GM21528 (cell line): ENCODE measurements at regions not wholly inside any gene's neighbourhood (a gene's known extent, or its start where the extent isn't known, plus 50 kb on each side); places are given as distances from the start of the nearest gene placed in this dataset.
"Not testable (repeated sequence)": the region's sequence is repeated elsewhere in the genome, so short reads cannot be mapped to it uniquely, and the experiment has no call there.

Experiments used
- ATAC-seq: cut with Tn5 transposase; IDR thresholded peaks from one replicate; pipeline ENCODE4 v1.9.1; 2021; ENCODE audit warnings: mild to moderate bottlenecking, moderate library complexity; ENCODE audit not compliant: unreplicated experiment, low FRiP score

DNA sequence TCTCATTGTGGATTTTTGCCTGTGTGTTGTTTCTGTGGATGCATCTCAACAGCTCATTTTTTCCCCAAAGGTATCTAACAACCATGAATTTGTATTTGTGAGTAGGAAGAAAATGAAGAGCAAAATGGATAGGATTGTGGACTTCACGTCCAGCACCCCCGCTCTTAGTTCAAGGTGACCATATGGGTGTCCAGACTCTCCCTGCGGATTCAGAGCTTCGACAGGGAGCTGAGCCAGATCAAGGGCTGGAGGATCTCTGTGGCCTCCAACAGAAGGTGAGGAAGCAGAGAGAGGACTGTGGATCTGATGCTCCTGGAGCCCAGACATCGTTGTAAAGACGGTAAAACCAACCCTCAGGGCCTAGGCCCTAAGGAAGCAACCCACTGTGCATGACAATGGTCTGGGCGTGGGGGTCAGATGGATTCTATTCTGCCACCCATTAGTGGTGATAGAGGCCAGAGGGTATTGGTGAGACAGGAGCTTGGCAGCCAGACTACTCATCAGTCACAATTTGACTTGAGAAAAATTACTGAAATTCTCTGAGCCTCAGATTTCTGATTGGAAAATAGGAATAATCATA is 659.7 kb upstream of the TMEM132C start:
- no peak for ATAC-seq

DNA sequence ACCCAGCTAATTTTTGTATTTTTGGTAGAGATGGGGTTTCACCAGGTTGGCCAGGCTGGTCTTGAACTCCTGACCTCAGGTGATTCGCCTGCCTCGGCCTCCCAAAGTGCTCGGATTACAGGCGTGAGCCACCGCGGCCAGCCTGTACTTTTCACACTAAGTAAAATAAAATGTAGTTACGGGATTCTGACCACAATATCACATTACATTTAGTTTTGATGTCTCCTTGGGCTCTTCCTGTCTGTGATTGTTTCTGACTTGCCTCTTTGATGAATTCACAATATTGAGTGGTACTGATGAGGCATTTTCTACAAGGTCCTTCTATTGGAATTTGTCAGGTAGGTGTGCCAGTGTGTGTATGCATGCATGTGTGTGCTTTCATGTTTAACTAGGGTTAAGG is 658.6 kb upstream of the TMEM132C start:
- ATAC-seq, result not testable (repeated sequence)

DNA sequence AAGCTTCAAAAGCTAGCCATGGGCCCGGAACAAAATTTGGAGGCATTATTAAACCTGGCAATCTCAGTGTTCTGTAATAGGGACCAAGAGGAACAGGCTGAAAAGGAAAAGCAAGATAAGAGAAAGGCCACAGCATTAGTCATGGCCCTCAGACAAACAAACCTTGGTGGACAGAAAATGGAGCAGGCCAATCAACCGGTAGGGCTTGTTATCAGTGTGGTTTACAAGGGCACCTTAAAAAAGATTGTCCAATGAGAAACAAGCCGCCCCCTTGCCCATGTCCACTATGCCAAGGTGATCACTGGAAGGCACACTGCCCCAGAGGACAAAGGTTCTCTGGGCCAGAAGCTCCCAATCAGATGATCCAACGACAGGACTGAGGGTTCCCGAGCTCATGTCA is 653.9 kb upstream of the TMEM132C start:
- no peak for ATAC-seq

DNA sequence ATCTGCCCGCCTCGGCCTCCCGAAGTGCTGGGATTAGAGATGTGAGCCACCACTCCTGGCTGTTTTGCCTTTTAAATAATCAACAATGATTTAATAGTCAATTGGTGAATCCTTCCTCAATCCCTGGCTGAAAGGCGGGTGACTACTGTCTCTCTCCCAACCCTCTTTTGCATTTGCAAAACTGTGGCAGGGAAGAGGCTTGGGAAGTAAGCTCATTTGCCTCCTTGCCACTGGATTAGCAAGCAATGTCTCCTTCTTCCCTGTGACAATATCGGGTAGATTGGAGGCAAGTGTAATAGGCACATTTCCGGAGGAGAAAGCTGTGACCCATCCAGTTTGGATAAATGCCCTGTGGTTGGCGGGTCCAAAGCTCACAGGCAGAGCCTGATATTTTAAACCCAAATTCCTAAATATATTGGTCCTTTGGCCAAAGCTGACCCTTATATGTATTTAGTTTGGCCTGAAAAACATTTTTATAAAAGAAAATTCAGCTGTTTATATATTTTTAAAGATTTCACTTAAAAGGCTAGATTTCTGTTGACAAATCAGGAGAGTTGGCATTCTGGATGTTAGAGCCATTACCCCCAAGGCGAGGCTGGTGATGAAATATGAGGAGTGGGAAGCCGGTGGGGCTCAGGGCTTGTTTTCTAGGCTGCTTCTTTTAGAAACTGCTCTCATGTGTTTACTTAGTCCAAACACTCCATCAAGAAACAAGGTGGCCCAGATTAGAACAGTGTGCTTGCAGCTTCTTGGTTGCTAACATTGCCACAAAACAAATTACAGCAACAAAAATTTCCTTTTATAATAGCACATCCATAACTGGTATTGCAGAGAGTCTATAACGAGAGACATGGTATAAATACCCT is 646.9 kb upstream of the TMEM132C start:
- no peak for ATAC-seq

DNA sequence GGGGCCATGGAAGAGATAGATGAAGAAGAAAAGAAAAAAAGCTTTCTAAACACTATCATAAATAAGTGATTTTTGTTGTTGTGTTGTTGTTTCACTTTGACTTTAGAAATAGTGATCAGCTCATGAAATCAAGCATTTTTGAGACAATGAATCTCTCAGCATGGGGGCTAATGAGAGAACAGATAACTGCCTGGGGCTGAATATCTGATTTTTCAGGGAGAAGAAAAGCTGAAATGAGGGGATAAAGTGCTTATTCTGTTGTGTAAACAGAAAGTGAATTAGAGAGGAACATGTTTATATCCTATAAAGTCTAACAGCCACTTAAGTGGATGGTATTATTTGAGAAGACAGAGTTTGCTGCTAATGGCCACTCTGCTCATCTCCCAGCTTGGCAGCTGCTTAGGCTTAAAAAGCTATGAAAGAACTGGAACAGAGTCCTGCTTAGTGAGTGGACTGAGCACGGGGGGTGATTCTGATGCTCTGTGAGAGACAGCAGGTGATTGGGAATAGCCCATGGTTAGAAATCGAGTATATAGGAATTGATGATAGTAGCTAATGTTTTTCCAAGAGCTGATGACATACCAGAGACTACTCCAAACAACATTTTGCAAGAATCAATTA is 646.1 kb upstream of the TMEM132C start:
- no peak for ATAC-seq

DNA sequence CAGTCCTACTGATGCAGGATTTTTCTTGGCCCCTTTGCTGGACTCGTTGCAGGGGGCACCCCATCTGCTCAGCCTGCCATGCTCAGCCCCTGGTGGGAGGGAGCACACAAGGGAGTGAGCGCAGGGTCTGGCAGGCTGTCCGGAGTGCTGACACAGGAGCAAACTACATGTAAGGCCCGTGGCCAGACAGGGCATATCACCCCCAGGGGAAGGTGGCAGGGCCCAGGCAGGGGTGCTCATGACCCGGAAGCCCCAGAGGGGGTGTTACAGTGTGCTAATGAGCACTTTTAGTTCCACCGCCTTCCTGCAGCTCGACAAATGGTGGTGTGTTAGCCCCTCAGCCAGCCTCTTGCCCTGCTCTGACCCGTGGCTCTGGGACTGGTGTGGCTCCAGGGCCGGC is 645.6 kb upstream of the TMEM132C start:
- ATAC-seq, result no peak

DNA sequence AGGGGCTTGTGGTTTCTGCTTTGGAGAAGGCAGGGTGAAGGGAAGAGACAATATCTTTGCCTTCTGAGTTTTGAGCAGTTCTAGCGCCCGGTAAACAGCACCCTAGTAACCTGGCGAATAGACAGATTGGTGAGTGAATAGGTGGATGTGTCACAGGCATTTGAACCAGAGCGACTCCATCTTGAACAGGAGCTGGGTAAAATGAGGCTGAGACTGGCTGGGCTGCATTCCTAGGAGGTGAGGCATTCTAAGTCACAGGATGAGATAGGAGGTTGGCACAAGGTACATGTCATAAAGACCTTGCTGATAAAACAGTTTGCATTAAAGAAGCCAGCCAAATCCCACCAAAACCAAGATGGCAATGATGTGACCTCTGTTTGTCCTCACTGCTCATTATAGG is 643.6 kb upstream of the TMEM132C start:
- ATAC-seq, result no peak

DNA sequence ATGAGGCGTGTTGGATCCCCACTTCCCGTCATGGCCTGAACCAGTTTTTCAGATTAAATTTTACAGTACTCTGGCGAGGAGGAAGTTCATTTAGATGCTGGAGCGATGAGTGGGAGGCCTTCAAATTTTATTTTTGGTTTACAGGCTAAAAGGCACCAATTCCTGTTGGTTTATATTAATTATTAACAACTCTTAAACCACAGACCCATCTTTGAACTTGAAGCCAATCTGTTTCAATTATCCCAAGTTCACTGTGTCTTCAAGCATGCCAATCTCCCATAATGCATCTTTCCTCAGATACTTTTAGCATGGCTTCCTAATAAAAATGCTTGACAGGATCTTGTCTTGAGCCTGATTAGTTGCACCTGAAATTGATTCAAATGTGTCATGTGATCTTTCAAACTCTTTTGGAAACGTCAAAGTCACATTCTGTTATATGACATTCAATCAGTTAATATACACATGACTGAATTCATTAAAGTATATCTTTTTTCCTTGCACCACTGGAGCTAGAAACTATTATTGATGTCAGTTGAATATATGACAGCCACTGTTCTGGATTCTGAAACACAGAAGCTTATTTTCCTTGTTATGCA is 641.7 kb upstream of the TMEM132C start:
- no peak for ATAC-seq

DNA sequence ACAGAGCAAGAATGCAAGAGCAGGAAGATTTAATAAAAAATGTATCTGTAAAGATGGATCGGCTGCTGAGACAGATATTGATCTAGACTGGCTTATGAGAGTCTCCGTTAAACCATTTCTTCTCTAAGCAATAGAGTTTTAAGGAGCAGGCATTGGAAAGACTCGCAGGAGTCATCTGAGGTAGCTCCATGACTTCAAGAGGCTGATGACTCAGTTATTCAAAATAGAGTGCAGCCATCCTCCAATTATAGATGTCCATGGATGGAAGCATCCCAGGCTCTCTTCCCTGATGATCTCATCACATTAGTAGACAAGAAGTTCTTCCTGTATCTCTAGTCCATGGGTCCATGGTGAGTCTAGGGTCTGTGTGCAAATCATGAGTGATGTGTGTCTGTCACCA is 638.3 kb upstream of the TMEM132C start:
- no peak for ATAC-seq

DNA sequence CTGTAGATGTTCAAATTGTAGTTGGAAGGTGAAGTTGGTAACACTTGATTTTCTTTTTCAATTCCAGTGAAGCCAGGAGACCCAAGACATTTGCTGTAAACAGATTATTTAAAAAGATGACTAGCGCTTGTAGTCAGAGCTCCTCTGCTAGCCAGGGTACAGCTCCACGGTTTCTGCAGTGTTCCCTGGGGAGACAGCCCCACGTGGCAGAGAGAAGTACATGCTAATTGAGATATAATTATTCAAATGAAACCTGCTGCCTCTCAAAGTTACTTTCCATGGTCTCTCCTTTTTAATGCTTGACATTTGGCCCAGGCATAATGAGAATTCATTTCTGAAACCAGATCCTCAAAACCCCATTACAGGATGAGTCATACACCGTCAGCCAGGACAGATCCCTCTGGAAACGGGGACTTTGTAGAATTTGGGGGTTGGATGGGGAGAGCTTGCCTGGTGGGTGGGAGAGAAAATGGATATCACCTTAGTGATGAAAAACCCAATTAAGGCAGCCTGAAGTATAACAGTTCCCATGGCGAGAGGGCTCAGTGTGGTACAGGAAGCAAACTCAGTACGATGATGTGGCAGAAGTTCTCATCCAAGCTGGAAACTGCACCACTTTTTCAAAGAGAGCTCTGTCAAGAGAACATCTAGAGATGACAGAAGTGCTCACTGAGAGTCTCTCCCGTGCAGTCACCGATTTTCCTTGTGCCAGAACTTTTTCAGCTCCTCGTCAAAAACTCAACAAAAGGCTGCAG is 637.7 kb upstream of the TMEM132C start:
- no peak for ATAC-seq

DNA sequence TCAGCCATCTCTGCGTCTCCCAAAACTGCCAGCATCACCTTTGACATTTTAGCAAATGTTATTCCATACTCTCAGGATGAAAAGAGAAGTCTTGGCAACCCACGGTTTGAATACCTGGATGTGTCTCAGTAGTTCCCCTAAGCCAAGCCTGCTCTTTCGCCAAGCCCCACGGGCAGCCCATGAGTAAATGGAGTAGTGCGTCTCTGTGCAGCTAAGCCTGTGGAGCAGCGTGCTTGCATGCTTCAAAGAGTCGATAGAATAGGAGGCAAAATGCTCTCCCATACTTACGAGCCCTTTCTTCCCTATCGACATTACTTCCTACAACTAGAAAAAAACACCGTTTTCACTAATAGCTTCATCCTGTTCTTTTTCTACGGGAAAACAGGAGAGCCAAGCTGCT is 634.5 kb upstream of the TMEM132C start:
- no peak for ATAC-seq

DNA sequence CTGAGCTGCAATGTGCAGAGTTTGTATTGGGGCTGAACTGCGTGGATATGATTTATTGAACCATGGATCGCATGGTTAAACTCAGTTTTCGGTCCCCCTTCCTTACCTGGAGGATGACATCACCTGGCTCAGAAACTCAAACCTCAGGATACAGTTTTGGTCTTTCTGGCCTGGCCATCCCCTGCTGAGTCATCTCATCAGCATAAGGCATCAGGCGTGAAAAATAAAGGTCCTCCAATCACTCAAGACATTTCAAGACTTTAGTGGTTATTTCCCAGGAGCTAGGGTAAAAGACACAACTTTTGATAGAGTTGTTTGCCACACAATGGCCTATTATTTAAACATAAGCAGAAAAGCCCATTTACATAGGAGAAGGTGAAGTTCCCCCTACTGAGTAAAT is 631.1 kb upstream of the TMEM132C start:
- no peak for ATAC-seq

DNA sequence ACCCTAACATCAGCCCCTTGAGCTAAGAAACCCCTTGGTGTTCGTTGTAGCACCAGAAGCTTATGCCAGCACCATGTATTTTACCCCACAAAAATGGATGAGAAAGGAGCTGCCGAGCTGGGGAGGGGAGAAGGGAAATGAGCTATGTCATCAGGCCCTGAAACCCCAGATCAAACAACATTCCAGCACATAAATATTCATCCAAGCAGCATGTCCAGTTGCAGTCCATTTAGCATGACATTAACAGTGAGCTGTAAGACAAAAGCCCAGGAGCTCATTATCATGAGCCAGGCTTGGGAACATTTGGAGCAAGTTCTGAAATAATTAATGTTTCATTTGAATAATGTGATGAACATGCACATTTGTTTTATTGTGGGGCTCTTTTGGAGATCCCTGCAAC is 630.1 kb upstream of the TMEM132C start:
- ATAC-seq, result no peak

DNA sequence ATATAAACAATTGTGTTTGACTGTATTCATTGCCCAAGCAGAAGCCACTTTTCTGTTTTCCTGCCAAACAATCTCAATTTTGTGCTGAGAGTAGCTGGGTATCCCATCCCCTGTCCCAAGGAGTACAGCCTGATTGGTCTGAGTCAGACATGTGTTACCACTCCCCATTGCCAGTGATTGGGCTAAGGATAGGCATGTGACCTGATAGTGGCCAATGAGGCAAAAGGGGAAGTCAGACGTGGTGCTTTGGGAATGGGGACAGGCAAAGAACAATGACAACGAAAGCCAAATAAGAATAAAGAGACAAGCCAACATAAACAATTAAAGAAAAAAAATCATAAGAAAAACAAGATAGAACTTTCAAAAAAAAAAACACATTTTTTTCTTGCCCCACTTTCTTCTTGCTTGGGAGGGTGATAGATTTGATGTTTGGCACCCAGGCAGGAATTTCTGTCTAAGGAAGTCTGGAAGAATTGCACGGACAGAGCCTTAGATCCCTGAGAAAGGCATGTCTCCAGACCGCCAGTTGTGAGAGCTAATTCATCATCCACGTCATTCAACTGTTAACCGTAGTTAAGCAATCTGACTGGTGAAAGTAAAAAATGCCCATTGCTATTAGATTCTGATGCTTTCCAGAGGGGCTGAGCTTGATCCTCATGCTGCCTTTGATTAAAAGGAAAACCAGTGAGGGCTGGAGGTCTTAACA is 626.6 kb upstream of the TMEM132C start:
- no peak for ATAC-seq

DNA sequence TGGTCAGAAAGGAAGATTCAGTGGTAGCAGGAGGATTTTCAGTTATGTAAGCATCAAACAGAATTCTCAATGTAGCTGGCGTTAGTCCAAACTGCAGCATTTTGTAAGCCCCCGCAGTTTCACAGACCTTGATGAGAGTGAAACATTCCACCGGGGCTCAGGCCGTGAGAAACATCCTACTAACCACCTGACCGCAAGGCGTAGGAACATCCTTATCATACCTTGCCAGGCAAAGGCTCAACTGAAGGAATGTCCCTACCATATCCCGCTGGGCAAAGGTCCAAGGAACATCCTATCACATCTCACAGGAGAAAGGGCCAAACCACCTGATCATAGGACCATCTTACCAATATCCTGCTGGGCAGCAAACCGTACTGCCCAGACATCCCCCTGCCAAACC is 624.8 kb upstream of the TMEM132C start:
- ATAC-seq, result no peak

DNA sequence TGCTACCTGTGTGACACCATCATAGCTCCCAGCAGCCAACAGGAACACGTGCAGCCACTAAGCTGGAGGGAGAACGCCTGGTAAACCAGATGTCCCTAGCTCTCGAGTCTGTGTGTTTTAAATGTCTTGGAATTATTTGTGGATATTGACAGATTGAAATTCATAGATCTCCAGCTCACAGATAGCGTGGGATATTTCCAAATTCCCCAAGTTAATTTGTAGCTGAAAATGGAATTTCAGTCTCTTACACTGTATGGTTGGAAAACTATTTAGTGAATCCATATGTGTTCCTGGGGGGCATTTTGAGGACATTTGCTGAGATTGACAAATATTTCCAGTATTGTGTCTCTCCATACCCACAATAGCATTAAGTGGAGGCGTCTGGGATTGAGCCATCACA is 618.6 kb upstream of the TMEM132C start:
- ATAC-seq, result no peak

DNA sequence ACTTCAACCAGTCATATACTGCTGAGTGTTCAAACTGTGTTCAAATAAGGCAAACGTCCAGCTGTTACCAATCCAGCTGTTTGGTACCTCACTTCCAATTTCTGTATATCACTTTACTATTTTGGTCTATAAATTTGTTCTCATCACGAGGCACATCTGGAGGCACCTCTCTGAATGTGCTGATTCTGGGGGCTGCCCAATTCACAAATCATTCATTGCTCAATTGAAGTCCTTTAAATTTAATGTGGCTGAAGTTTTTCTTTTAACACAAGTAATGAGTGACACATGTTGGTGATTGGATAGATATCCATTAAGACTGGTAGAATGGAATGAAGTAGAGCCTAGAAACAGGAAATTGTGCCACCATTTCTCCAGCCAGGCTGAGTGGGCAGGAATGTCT is 617.0 kb upstream of the TMEM132C start:
- ATAC-seq, result no peak

DNA sequence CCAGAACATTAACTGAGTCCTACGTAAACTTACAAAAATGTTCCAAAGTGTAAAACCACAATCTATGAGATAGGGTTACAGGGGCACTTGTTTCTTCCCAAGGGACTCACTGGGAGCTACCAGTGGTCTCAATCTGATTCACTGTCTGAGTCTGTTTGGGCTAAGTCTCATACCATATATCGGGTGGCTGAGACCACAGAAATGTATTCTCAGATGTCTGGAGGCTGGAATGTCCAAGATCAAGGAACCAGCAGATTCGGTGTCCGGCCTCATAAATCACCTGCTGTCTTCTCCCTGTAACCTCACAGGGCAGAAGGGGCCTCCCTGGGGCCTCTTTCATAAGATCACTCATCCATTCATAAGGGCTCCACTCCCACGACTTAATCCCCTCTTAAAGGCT is 616.3 kb upstream of the TMEM132C start:
- ATAC-seq, result no peak

DNA sequence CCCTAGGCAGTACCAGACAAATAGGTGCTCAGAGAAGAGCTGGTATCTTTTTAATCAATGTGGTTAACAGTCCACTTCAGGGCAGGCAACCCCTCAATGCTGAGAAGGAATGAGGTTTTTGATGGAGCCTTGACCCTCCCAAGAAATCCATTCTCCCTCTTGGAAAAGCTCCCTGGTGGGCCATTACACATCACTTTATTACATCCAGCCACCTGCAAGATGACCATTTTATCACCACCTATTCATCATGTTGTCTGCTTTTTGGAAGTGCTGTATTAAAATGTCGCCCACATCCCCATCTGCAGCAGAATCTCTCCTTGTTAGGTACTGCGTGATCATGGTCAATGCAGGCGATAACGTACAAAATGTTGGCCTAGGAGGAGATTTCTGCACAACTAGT is 614.7 kb upstream of the TMEM132C start:
- no peak for ATAC-seq

DNA sequence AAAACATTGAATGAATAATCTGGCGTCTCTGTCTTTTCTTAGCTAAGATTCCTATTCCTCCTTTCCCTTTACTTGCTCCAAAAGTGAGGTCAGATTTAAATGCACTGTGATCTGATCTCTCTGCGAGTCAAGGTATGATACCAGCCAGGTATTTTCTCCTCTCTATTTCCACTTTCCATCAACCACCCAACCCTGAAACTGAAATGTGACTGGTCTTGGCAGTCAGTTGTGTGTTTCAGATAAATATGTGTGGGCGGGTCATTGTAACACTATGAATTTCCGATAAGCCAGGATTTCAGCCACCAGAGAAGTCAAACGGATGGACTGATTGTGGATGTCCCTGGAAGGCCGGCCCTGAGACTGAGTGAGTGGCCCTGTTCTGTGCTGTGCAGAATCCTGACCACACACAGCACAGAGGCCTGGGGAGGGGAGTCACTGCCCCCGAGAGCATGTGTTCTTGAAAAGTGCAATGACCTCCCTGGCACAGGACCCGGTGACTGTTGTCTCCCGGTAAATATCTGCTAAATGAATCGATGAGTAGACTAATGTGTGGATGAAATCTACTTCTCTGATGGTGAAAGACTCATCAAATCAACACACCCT is 612.5 kb upstream of the TMEM132C start:
- no peak for ATAC-seq
